Spinal cord (tissue), 9 donors: ENCODE measurements at regions not wholly inside any gene's neighbourhood (a gene's known extent, or its start where the extent isn't known, plus 50 kb on each side); places are given as distances from the start of the nearest gene placed in this dataset.

Source experiments
- DNase-seq, 6 donors: peaks; one replicate each; pipeline versions ENCODE4 v3.0.0 to v3.0.0-alpha.2; 2013 to 2015; ENCODE audit warnings: low spot score in 6 of 6, low read depth in 4 of 6
- H3K27ac ChIP-seq: one replicate; pipeline ENCODE4 v1.5.1; 2013; ENCODE audit warnings: low read depth, low read length, control low read depth
- H3K27me3 ChIP-seq: one replicate; pipeline ENCODE4 v1.6.1; 2013; ENCODE audit warnings: low read length; ENCODE audit not compliant: control insufficient read depth, insufficient read depth
- H3K36me3 ChIP-seq: one replicate; pipeline ENCODE4 v1.6.1; 2013; ENCODE audit warnings: low read length; ENCODE audit not compliant: control insufficient read depth, insufficient read depth
- H3K4me1 ChIP-seq: one replicate; pipeline ENCODE4 v1.6.1; 2013; ENCODE audit warnings: low read length; ENCODE audit not compliant: control insufficient read depth, insufficient read depth
- H3K4me3 ChIP-seq: one replicate; pipeline ENCODE4 v1.5.1; 2013; ENCODE audit warnings: low read depth, low read length, control low read depth
- H3K9me3 ChIP-seq: one replicate; pipeline ENCODE4 v1.6.1; 2013; ENCODE audit warnings: low read length; ENCODE audit not compliant: control insufficient read depth, insufficient read depth
- WGBS: methylation state at CpG from one replicate; pipeline ENCODE4 v1.1.5; 2013; ENCODE audit warnings: missing lambda C conversion rate; ENCODE audit not compliant: insufficient coverage; 5-methylcytosine and 5-hydroxymethylcytosine counted together
- donor health status: healthy.

DNA sequence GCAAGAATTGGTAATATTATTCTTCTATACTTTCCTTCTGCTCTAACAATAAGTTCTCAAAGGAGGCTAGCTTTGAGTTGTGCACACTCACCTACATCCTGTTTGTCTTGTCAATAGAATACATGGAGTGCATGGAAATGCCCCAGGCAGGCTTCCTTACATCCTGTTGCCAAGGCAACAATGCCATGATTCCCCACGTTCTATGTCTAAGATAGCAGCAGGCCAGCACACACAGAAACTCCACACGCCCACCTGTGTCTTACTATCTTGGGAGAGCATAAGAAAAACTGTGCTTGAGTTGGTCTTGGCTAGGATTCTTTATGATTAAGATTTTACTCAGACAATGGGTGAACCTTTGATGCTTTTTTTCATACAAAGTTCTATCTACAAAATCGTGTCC lies 379.2 kb downstream of the AASDHPPT start:
- WGBS = 100% methylated on average over 1 of the region's 3 CpGs
- DNase-seq = peak in 1 of 6 donors; percentile 55

DNA sequence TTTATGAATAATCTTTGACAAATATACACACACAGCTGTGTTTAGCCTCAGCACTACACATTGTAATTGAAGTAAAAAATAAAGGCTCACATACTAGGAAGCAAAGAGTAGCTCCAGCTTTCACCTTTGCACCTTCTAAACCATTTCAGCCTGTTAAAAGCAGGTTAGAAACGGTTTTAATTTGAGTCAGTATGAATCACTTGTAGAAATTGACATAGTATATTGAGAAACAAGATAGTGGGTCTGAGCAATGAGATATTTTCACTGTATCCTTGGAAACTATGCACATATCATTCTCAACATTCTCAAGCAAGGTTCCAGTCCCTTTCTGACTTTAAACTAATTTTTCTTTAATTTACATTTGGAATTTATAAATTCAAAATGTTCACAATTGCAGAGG lies 380.3 kb downstream of the AASDHPPT start:
- Histone ChIP-seq H3K4me3 (no peak overlapping the region), H3K27me3 (no peaks in the 10 kb centered on the region), H3K9me3 (peaks cover 1% of the 10 kb centered on the region), H3K36me3 (no peaks in the 10 kb centered on the region), H3K27ac (no peak overlapping the region), H3K4me1 (no peaks in the 10 kb centered on the region)
- no peak for DNase-seq
- no CpG with 5 or more reads among the region's 1 CpG for WGBS

More for the DNA sequence above, 379.2 kb downstream of the AASDHPPT start:
- H3K4me1 ChIP-seq = no peaks in the 10 kb centered on the region
- H3K9me3 ChIP-seq = peaks cover 1% of the 10 kb centered on the region
- no peak overlapping the region for H3K4me3 ChIP-seq
- no peaks in the 10 kb centered on the region for H3K27me3 ChIP-seq
- H3K27ac ChIP-seq = no peak overlapping the region
- H3K36me3 ChIP-seq = no peaks in the 10 kb centered on the region

DNA sequence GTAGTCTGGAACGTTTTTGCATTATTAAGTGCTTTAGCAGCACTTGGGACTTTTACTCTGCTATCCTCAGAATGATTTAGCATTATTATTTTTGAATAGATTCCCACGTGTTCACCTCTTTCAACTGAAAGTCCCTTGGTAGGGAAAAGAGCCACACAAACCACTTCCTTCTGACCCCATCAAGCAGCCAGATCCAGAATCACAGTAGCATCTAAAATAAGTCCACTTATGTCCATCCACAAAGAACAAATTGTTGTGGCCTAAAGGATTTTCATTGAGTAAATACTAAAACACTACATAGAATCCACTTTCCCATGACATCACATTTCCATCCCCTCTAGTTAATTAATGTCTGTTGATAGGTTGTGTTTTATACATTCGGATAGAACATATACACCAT lies 381.7 kb downstream of the AASDHPPT start:
- no CpG with 5 or more reads among the region's 3 CpGs for WGBS

DNA sequence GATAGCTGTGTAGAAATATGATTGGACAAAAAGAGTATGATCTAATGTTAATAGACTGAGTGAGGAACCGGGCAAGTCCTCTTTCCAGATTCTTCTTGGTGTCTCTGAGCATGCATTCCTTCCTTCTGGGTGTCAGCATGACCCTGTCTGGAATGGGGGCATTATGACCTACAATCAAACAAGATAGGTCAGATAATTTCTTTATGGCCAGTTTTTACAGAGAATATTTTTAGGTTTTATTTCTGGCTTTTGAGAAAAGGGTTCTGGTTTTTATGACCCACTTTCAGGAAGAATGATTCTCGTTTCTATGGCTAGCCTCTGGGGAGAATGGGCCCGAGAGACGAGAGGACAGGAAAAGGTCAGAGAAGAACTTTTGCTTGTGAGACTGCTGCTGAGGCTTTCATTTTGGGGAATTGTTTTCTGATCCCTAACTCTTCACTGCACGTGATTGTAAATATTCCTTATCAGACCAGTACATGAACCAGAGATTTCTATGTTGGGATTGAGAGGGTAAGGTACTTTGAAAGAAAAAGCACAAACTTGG lies 383.8 kb downstream of the AASDHPPT start:
- no peak for DNase-seq
- no peaks in the 10 kb centered on the region for H3K36me3 ChIP-seq
- H3K9me3 ChIP-seq = no peaks in the 10 kb centered on the region
- 70% methylated on average over 1 of the region's 5 CpGs for WGBS
- no peak overlapping the region for H3K27ac ChIP-seq
- H3K4me1 ChIP-seq = no peaks in the 10 kb centered on the region
- no peaks in the 10 kb centered on the region for H3K27me3 ChIP-seq
- H3K4me3 ChIP-seq = no peak overlapping the region

More for the DNA sequence above, 381.7 kb downstream of the AASDHPPT start:
- Histone ChIP-seq H3K27ac (no peak overlapping the region), H3K4me1 (no peaks in the 10 kb centered on the region), H3K27me3 (no peaks in the 10 kb centered on the region), H3K4me3 (no peak overlapping the region), H3K36me3 (no peaks in the 10 kb centered on the region), H3K9me3 (no peaks in the 10 kb centered on the region)
- no peak for DNase-seq

- WGBS = no CpG with 5 or more reads among the region's 4 CpGs
- no peaks in the 10 kb centered on the region for H3K9me3 ChIP-seq
- DNase-seq = no peak
- H3K27me3 ChIP-seq = no peaks in the 10 kb centered on the region
- no peak overlapping the region for H3K4me3 ChIP-seq
- H3K27ac ChIP-seq = no peak overlapping the region
- no peaks in the 10 kb centered on the region for H3K36me3 ChIP-seq
- H3K4me1 ChIP-seq = no peaks in the 10 kb centered on the region
These were observed 384.5 kb downstream of the AASDHPPT start for GRCh38 chr11:106461839-106462545.

DNA sequence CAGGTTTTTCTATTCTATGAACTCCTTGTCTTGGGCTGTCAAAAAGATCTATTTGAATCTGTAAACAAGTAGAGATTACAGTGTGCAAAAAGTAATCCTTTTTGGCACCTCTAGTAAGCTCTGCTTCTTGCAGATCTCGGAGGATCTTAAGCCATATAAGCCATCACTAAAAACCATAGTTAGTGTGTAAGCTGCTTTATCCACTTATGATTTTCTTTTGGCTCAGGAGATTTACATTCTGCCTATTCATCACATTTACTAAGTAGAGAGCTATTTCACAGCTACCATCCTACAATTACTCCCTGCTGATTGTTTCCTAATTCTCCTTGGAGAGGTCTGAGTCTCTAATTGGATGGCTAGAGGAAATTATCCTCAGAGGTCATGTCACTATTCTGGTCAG lies 385.7 kb downstream of the AASDHPPT start:
- no CpG with 5 or more reads among the region's 1 CpG for WGBS
- no peak for DNase-seq
- Histone ChIP-seq H3K4me1 (no peaks in the 10 kb centered on the region), H3K27ac (no peak overlapping the region), H3K27me3 (no peaks in the 10 kb centered on the region), H3K9me3 (no peaks in the 10 kb centered on the region), H3K4me3 (no peak overlapping the region), H3K36me3 (no peaks in the 10 kb centered on the region)

DNA sequence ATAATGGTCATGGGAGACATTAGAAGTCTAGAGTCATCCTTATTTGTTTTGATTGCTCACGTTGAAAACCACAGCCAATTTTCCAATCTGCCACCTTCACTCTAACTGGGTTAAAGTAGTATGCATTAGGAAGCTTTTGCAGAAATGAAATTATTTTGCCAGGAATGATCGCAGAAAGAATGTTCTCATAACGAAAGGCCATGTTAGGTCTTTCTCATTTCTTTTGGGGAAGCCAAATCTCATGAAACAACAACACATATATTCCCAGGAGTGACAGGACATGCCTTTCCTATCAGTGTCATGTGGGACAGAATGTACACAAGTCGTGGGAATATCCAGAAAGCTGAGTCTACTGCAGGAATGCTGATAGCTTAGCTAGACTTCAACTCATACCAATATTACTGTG lies 386.3 kb downstream of the AASDHPPT start:
- Histone ChIP-seq H3K36me3 (no peaks in the 10 kb centered on the region), H3K4me3 (no peak overlapping the region), H3K9me3 (no peaks in the 10 kb centered on the region), H3K27ac (no peak overlapping the region), H3K4me1 (no peaks in the 10 kb centered on the region), H3K27me3 (no peaks in the 10 kb centered on the region)
- no peak for DNase-seq
- WGBS = no CpG with 5 or more reads among the region's 4 CpGs

DNA sequence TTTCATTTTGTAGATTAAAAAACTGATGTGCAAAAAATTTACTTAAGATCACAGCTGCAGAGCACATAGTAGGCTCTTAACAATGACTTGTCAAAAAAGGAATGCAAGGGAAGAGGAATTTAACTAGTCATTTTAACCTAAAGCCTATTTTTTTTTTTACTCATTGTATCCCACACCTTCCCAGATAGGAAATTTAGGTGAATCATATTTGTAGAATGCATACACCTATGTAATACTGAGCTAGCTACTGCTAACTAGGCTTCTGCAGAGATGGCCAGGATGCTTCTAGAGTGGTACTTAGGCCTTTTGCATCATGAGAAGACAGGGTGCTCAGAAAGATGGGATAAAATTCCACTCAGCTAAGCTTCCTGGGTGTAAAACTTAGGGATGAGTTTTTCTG lies 387.3 kb downstream of the AASDHPPT start:
- DNase-seq = no peak
- Histone ChIP-seq H3K9me3 (no peaks in the 10 kb centered on the region), H3K27ac (no peak overlapping the region), H3K4me3 (no peak overlapping the region), H3K4me1 (no peaks in the 10 kb centered on the region), H3K36me3 (no peaks in the 10 kb centered on the region), H3K27me3 (no peaks in the 10 kb centered on the region)

GRCh38 chr11:106466521-106467080 lies 389.1 kb downstream of the AASDHPPT start:
- Histone ChIP-seq H3K27me3 (no peaks in the 10 kb centered on the region), H3K27ac (no peak overlapping the region), H3K4me1 (no peaks in the 10 kb centered on the region), H3K36me3 (no peaks in the 10 kb centered on the region), H3K4me3 (no peak overlapping the region), H3K9me3 (no peaks in the 10 kb centered on the region)
- DNase-seq = peak in 1 of 6 donors; percentile 56
- 30% methylated on average over 2 of the region's 5 CpGs for WGBS

DNA sequence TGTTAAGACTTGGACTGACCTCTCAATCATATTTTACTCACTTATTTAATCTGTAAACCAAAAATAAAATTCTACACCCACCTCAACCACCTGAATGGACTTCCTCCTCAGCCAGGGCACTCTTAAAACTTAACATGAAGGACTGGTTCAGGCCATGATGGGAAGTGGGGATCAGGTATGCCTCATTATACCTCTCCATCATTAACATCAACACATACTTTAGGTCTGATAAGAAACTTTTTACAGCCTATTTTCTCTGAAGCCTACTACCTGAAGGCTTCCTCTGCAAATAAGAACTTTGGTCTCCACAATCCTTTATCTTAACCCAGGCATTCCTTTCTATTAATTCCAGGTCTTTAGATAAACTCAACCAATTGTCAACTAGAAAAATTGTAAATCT lies 390.0 kb downstream of the AASDHPPT start:
- no peaks in the 10 kb centered on the region for H3K27me3 ChIP-seq
- H3K36me3 ChIP-seq = no peaks in the 10 kb centered on the region
- no peaks in the 10 kb centered on the region for H3K9me3 ChIP-seq
- no peak overlapping the region for H3K4me3 ChIP-seq
- H3K27ac ChIP-seq = no peak overlapping the region
- no peak for DNase-seq
- H3K4me1 ChIP-seq = no peaks in the 10 kb centered on the region
